ENCODE measurements at regions not wholly inside any gene's neighbourhood (a gene's known extent, or its start where the extent isn't known, plus 50 kb on each side); places are given as distances from the start of the nearest gene placed in this dataset.

DNA sequence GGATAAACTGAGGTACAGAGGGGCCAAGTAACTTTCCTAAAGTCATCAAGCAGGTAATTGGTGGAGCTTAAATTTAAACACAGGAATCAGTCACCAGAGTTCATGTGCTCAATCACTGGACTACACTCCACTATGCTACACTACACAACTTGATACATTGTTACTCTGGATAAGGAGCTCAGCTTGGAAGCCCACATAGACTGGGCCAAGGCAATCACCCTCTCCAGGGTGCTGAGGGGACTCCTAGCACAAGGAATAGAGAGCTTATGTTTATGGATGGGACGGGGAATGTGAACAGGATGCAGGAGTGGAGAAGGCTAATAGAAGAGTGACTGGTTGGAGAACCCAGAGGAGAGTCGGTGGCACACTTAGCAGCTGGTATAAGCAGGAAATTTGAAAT is 113.5 kb upstream of the NFIB start:
- no peak for DNase-seq

- DNase-seq, result no peak
Observed at GRCh38 chr9:14424983-14425382, 111.0 kb upstream of the NFIB start.

GRCh38 chr9:14424289-14424688 is 110.3 kb upstream of the NFIB start:
- no peak for DNase-seq

DNA sequence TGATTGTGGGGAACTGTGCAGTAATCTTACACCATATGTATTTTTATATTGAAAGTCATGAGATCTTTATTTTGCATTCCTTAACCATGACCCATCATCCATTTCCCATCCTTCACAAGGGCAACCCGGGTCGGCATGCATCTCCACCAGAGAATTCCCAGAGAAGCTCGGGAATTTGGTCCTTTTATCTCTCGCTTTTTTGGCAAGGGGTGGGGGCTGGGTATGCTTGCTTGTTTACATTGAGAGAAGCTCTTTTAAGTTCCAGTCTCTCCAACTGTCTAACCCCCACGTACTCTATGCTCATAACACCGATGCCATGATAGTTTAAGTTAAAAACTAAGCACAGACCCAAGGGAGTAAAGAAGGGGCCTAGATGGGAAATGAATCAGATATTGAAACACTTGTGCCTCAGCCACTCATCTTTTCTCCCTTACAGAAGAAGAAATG is 109.9 kb upstream of the NFIB start:
- DNase-seq, result no peak

- no peak for DNase-seq
Observed at GRCh38 chr9:14421291-14421690, 107.3 kb upstream of the NFIB start.

DNA sequence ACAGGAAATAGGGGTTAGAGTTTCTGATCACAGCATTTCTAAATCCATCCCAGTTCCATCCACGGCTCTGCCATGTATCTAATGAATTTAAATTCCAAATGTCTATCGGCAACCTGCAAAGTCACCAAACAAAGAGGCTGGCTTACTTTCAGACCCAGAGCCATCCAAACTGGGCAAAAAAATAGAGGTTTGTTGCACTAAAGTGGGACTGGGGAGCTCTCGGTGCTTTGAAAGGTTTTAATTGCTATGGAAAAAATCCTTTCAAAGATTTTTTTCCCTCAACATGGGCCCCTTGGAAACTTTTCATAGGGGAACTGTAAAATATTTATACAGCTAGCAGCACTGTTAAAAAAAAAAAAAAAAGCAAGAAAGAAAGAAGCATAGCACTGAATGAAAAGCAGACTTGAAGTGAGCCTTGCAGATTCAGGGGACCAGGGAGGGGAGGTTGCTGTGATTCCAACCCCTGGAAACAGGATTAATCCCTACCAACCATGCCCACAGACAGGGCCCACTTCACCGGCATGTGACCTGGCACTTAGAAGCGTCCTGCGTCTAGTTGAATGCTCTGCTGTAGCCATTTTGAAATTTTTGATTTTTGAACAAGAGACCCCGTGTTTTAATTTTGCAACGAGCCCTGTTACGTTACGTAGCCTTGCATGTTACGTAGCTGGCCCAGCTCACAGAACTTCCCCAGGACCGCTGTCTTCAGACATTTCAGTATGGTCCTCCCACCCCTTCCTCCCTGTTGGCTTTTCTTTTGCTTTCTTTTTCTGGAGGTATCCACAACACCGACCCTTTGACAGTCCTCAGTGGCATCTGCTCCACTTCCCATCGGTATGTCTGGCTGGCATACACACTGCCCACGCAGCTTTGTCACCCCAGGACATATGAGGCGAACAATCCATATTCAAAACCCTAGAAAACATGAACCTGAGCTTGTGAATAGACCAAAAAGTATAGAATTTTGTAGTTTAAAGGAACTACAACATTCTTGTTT is 105.3 kb upstream of the NFIB start:
- DNase-seq, result no peak

- no peak for DNase-seq
Observed at GRCh38 chr9:14418301-14418940, 104.5 kb upstream of the NFIB start.

DNA sequence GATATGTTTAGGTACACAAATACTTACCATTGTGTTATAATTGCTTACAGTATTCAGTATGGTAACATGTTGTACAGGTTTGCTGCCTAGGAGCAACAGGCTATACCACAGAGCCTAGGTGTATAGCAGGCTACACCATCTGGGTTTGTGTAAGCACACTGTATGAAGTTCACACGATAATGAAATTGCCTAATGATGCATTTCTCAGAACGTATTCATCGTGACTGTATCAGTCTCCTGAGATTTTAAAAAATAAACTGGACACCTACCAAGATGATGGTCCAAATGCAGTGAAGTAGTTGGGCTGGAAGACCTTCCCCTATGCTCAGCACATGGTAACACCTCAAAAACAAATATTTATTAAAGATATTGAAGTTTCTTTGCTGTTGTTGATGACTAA is 103.3 kb upstream of the NFIB start:
- no peak for DNase-seq

GRCh38 chr9:14415947-14416346 is 102.0 kb upstream of the NFIB start:
- no peak for DNase-seq

GRCh38 chr9:14413812-14414211 is 99.9 kb upstream of the NFIB start:
- no peak for DNase-seq

DNA sequence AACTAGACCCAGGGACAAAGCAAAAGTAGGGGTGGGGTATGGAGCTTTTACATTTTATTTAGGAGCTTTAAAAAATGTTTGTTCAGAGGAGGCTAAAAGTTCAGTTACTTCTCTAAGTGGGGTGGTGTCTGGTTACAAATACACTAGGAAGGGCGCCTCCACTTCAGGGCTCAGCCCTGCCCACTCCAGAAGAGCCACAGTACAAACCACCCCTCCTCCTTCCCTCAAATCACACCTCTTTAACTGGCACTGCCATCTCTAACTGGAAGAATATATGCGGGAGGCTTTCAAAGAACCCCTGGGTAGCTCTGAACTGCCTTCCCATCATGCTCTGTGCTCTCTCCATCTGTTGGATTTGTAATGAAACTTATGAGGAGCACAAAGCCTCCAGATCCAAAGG is 98.8 kb upstream of the NFIB start:
- no peak for DNase-seq

DNA sequence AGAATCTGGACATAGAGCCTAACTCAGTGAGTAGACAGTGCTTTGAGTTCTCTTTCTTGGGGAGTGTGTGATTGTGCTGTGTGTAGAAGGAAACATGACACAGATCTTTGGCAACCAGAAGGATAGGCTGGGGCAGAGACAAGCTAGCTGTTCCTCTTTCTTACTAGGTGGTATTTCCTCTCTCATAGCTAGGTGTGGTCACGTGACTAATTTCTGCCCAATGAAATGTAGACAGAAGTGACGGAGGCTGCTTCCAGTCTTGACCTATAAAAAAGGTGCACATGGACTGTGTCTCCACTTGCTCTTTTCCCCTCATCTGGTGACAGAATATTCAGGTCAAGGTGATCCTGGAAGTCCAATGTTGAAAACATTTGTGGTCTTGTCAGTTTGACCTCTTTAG is 92.5 kb upstream of the NFIB start:
- DNase-seq, result no peak

GRCh38 chr9:14405176-14405706 is 91.3 kb upstream of the NFIB start:
- DNase-seq, result no peak

- DNase-seq, result peak; percentile 53
Observed at GRCh38 chr9:14403081-14403480, 89.1 kb upstream of the NFIB start.

GRCh38 chr9:14402583-14402982 is 88.6 kb upstream of the NFIB start:
- no peak for DNase-seq

DNA sequence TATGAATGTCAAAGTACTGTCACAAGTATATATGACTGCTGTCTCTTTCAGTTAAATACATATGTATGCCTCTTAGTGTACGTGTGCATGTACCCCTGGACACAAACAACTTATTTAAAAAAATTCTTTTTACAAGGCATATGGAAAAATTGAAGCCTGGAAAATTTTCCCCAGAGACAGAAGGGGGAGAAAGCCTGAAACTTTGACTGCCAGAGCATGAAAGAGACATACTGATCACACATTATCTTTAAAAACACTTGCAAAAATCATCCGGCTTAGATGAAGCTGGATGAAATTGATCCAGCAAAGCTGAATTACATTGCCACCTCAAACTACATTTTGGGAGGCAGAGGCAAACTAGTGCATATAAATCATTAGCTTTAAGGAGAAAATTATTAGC is 88.0 kb upstream of the NFIB start:
- DNase-seq, result peak; percentile 27

- DNase-seq, result peak; percentile 92
Observed at GRCh38 chr9:14400658-14400995, 86.7 kb upstream of the NFIB start.

DNA sequence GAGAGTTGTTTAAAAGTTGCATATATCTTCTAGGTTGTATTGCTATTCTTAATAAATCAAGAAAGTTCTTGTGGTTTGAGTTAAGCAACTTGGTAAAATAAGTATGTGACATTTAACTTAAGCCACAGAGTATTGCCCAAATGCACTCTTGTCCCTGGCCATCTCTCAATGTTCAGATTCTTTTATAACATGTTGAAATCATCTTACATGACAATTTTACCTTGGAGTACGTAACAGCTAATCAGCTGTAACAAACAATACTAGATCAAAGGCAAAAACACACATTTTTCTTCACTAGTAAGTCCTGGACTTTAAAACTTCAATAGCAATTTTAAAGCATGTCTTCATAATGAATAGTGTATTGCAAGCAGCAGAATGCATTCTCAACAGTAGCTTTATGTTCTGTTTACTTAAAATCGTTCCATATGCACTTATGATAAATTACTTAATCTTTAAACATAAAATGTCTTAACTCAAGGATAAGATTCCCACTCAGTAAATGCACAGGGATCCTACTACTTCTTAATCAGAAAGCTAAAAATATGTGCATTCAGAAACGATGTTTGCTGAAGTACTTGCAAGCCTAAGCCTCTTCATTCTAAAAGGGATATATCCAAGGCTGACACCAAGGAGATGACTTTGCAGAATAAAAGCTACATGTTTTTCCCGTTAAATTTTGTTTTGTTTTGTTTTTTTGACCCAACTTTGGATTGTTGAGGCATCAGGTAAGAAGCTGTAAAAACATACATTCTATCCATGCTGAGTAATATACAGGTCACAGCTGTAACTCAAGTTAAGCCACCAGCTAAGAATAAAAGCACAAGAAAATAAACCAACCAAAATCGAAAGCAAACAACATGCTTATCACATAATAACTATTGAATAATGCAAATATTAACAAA is 86.1 kb upstream of the NFIB start:
- peak; percentile 29 for DNase-seq

DNA sequence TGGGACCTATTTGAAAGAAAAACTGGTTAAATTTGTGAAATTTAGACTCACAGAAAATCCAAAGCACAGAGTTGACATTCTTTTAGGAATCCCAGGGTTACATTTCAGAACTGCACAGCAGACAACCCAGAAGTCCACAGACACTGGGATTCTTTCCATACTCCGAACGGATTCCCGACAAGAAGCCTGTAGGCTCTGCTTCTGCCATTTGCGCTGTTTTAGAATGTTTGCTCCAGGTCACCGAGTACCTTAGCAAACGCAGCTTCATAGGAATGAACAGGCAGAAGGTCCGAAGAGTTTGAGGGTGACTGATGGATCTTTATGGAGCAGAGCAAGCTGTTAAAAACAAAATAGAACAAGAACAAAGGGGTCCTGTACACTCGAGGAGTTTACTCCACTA is 84.5 kb upstream of the NFIB start:
- DNase-seq, result no peak

DNA sequence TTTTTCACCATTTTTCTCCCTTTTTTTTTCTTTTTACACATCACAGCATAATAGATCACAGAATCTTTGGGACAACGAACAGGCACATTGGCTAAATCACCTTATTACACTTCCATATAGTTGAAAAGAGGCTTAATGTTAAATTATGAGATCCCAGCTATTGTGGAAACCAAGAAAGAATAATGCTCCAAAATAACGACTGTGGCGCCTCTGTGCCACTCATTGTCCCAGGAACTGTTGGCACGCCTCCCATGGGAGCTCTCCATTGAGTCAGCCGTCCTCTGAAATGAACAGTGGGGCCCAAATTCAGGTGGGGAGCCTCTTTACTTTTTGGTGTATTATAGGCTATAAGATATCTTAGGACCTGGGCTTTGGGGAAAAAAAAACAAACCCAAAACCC is 82.2 kb upstream of the NFIB start:
- DNase-seq, result no peak

GRCh38 chr9:14395317-14396082 is 81.6 kb upstream of the NFIB start:
- peak; percentile 16 for DNase-seq

- DNase-seq, result no peak
Observed at GRCh38 chr9:14393418-14393817, 79.5 kb upstream of the NFIB start.
